Amygdala (tissue), 56 donors: ENCODE measurements at regions not wholly inside any gene's neighbourhood (a gene's known extent, or its start where the extent isn't known, plus 50 kb on each side); places are given as distances from the start of the nearest gene placed in this dataset.
A peak's percentile ranks its signal among the peaks of the same experiment; 100 is the strongest.

ENCODE experiments used
- DNase-seq, 56 donors: peaks; one replicate each; lab custom pipeline; 2025; lab: John Stamatoyannopoulos, UW

- no peak for DNase-seq
Observed at GRCh38 chr15:79492065-79492464, 59.9 kb downstream of the MINAR1 start.

- no peak for DNase-seq
Observed at GRCh38 chr15:79494384-79494909, 62.3 kb downstream of the MINAR1 start.

- peak in 1 of 56 donors; percentile 35 for DNase-seq
Observed at GRCh38 chr15:79494963-79495755, 63.0 kb downstream of the MINAR1 start.

GRCh38 chr15:79495775-79496174, 63.6 kb downstream of the MINAR1 start:
- DNase-seq, result no peak

- DNase-seq, result no peak
Observed at GRCh38 chr15:79496838-79497237, 64.7 kb downstream of the MINAR1 start.

GRCh38 chr15:79501086-79501485, 69.0 kb downstream of the MINAR1 start:
- no peak for DNase-seq

- DNase-seq, result no peak
Observed at GRCh38 chr15:79505956-79506355, 73.8 kb downstream of the MINAR1 start.

- peak in 2 of 56 donors; percentile 1 to 11 for DNase-seq
Observed at GRCh38 chr15:79512844-79513243, 80.7 kb downstream of the MINAR1 start.

- DNase-seq, result no peak
Observed at GRCh38 chr15:79513417-79513816, 81.3 kb downstream of the MINAR1 start.

- peak in 1 of 56 donors; percentile 6 for DNase-seq
Observed at GRCh38 chr15:79513940-79514339, 81.8 kb downstream of the MINAR1 start.

- DNase-seq, result no peak
Observed at GRCh38 chr15:79515300-79516027, 83.3 kb downstream of the MINAR1 start.

- DNase-seq, result no peak
Observed at GRCh38 chr15:79516155-79516554, 84.0 kb downstream of the MINAR1 start.

- DNase-seq, result no peak
Observed at GRCh38 chr15:79516646-79517045, 84.5 kb downstream of the MINAR1 start.

GRCh38 chr15:79519628-79520027, 87.5 kb downstream of the MINAR1 start:
- no peak for DNase-seq

- no peak for DNase-seq
Observed at GRCh38 chr15:79520654-79521053, 88.5 kb downstream of the MINAR1 start.

GRCh38 chr15:79522656-79523055, 90.5 kb downstream of the MINAR1 start:
- DNase-seq, result no peak

- peak in 2 of 56 donors; percentile 3 to 5 for DNase-seq
Observed at GRCh38 chr15:79523266-79523665, 91.1 kb downstream of the MINAR1 start.

- DNase-seq, result no peak
Observed at GRCh38 chr15:79524531-79524930, 92.4 kb downstream of the MINAR1 start.

- no peak for DNase-seq
Observed at GRCh38 chr15:79526376-79526775, 94.2 kb downstream of the MINAR1 start.

- no peak for DNase-seq
Observed at GRCh38 chr15:79527821-79528220, 95.7 kb downstream of the MINAR1 start.

GRCh38 chr15:79529157-79529785, 97.1 kb downstream of the MINAR1 start:
- DNase-seq, result no peak
